ENCODE measurements at regions not wholly inside any gene's neighbourhood (a gene's known extent, or its start where the extent isn't known, plus 50 kb on each side); places are given as distances from the start of the nearest gene placed in this dataset.

DNA sequence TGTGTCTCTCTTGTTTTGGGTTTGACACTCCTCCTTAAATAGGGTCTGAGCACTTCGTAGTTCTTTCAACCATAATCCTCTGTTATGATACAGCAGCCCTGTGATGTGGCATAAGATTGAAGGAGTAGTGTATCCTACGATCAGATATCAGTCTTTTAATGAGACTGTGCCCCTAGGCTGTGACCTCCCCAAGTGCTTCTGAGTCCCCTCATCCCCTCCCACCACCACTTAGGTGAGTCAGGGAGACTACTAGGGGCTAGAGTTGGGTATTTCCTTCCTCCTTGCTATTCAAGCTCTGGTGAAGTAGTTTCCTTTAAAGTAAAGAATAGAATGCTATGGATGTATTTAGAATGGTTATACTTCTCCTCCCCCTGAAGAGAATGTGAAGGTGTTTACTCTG, 637.2 kb upstream of the GRAMD2B start:
- H3K4me1 Mint-ChIP-seq = no peaks in the 10 kb centered on the region
- TF ChIP-seq, protein P1, sequence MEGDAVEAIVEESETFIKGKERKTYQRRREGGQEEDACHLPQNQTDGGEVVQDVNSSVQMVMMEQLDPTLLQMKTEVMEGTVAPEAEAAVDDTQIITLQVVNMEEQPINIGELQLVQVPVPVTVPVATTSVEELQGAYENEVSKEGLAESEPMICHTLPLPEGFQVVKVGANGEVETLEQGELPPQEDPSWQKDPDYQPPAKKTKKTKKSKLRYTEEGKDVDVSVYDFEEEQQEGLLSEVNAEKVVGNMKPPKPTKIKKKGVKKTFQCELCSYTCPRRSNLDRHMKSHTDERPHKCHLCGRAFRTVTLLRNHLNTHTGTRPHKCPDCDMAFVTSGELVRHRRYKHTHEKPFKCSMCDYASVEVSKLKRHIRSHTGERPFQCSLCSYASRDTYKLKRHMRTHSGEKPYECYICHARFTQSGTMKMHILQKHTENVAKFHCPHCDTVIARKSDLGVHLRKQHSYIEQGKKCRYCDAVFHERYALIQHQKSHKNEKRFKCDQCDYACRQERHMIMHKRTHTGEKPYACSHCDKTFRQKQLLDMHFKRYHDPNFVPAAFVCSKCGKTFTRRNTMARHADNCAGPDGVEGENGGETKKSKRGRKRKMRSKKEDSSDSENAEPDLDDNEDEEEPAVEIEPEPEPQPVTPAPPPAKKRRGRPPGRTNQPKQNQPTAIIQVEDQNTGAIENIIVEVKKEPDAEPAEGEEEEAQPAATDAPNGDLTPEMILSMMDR (conservative IDR thresholded peaks at IDR 0.05) = no peak
- H3K27ac Mint-ChIP-seq = no peak overlapping the region
- Histone ChIP-seq H3K4me1 (ENCODE audit: control insufficient read depth, insufficient read depth, low read length) (no peaks in the 10 kb centered on the region), H3K27me3 (ENCODE audit: control insufficient read depth, insufficient read depth, low read length, poor library complexity, severe bottlenecking) (no peaks in the 10 kb centered on the region), H3K9ac (ENCODE audit: extremely low read depth, low read length, poor library complexity, severe bottlenecking) (no peak overlapping the region), H3K36me3 (ENCODE audit: control insufficient read depth, insufficient read depth, low read length) (no peaks in the 10 kb centered on the region), H3K4me3 (ENCODE audit: low read length) (no peak overlapping the region), H3K27ac (ENCODE audit: low read depth, low read length) (no peak overlapping the region), H3K9me3 (ENCODE audit: control insufficient read depth, low read length) (no peaks in the 10 kb centered on the region)
- no peak for DNase-seq
- no peaks in the 10 kb centered on the region for H3K9me3 Mint-ChIP-seq
- WGBS, 2 experiments (ENCODE audit: insufficient coverage in 1 of 2, insufficient read length in 1 of 2) = 86 to 90% methylated on average over 1 to 2 of the region's 2 CpGs
- no peak overlapping the region for H3K4me3 Mint-ChIP-seq
- no peaks in the 10 kb centered on the region for H3K36me3 Mint-ChIP-seq (ENCODE audit: low read depth)
- H3K27me3 Mint-ChIP-seq (ENCODE audit: insufficient read depth) = no peaks in the 10 kb centered on the region

DNA sequence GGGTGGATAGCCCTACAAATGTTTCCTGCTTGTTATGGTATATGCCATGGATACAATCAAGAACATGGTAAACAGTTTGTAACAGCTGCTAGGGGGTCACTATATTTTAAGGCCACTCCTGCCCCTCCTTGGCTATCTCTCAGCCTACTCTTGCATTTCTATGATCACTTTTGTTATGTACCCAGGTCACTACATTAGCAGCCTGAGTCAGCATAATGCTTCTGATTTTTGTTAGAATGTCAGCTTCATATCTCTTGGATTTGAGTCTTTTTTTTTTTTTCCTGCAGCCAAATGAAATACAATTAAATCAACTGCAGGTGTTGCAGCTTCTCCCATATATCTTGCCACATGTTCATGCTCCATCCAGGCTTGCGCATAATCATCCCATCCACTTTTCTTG, 629.7 kb upstream of the GRAMD2B start:
- Mint-ChIP-seq H3K36me3 (ENCODE audit: low read depth) (no peaks in the 10 kb centered on the region), H3K27me3 (ENCODE audit: insufficient read depth) (no peaks in the 10 kb centered on the region), H3K9me3 (no peaks in the 10 kb centered on the region), H3K27ac (no peak overlapping the region), H3K4me1 (no peaks in the 10 kb centered on the region), H3K4me3 (no peak overlapping the region)
- no peaks in the 10 kb centered on the region for H3K4me1 ChIP-seq (ENCODE audit: control insufficient read depth, insufficient read depth, low read length)
- whole genome bisulfite sequencing, 2 experiments (ENCODE audit: insufficient coverage in 1 of 2, insufficient read length in 1 of 2) = 100% methylated on average over 1 of the region's 1 CpG; no CpG with 5 or more reads in 1 of the 2 experiments
- H3K9me3 ChIP-seq (ENCODE audit: control insufficient read depth, low read length) = no peaks in the 10 kb centered on the region
- no peaks in the 10 kb centered on the region for H3K36me3 ChIP-seq (ENCODE audit: control insufficient read depth, insufficient read depth, low read length)
- TF ChIP-seq, protein P1 (conservative IDR thresholded peaks at IDR 0.05) = no peak
- no peak overlapping the region for H3K4me3 ChIP-seq (ENCODE audit: low read length)
- no peak overlapping the region for H3K9ac ChIP-seq (ENCODE audit: extremely low read depth, low read length, poor library complexity, severe bottlenecking)
- no peak for DNase-seq
- no peak overlapping the region for H3K27ac ChIP-seq (ENCODE audit: low read depth, low read length)
- H3K27me3 ChIP-seq (ENCODE audit: control insufficient read depth, insufficient read depth, low read length, poor library complexity, severe bottlenecking) = no peaks in the 10 kb centered on the region

DNA sequence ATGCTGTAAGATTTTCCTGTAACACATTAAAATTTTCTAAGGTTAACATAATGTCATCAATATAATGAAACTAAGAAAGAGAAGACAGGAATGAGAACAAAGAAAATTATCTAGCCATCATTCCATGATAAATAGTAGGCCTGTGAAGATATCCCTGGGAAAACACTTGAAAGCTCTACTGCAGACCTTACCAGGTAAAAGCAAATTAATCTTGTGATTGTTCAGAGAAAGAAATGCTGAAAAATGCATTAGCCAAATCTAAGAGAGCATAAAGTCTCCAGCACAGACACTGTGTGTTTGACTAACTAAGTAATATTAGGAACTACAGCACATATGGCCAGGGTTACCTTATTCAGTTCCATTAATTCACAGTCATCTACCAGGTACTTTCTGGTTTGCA, 628.3 kb upstream of the GRAMD2B start:
- no peaks in the 10 kb centered on the region for H3K4me1 Mint-ChIP-seq
- no peak overlapping the region for H3K4me3 ChIP-seq (ENCODE audit: low read length)
- H3K4me3 Mint-ChIP-seq = no peak overlapping the region
- H3K27me3 ChIP-seq (ENCODE audit: control insufficient read depth, insufficient read depth, low read length, poor library complexity, severe bottlenecking) = no peaks in the 10 kb centered on the region
- H3K36me3 ChIP-seq (ENCODE audit: control insufficient read depth, insufficient read depth, low read length) = no peaks in the 10 kb centered on the region
- H3K36me3 Mint-ChIP-seq (ENCODE audit: low read depth) = no peaks in the 10 kb centered on the region
- no peaks in the 10 kb centered on the region for H3K9me3 Mint-ChIP-seq
- no peaks in the 10 kb centered on the region for H3K27me3 Mint-ChIP-seq (ENCODE audit: insufficient read depth)
- H3K27ac Mint-ChIP-seq = no peak overlapping the region
- H3K9me3 ChIP-seq (ENCODE audit: control insufficient read depth, low read length) = no peaks in the 10 kb centered on the region
- H3K4me1 ChIP-seq (ENCODE audit: control insufficient read depth, insufficient read depth, low read length) = no peaks in the 10 kb centered on the region
- no peak overlapping the region for H3K9ac ChIP-seq (ENCODE audit: extremely low read depth, low read length, poor library complexity, severe bottlenecking)
- no peak overlapping the region for H3K27ac ChIP-seq (ENCODE audit: low read depth, low read length)
- TF ChIP-seq, protein P1 (conservative IDR thresholded peaks at IDR 0.05) = no peak
- DNase-seq = no peak
